Frontal cortex (tissue), 3 donors: ENCODE measurements at regions not wholly inside any gene's neighbourhood (a gene's known extent, or its start where the extent isn't known, plus 50 kb on each side); places are given as distances from the start of the nearest gene placed in this dataset.

ENCODE experiments used
- DNase-seq, 2 donors: peaks; one replicate each; pipeline ENCODE4 v3.0.0; 2012; ENCODE audit warnings: low spot score in 2 of 2
- FAIRE-seq: peaks from 2 replicates; lab custom pipeline; 2012; peaks lifted over from hg19 to GRCh38; lab: Jason Lieb, UNC
- donor health status: control.
- donor health status: control.
- donor health status: control.

DNA sequence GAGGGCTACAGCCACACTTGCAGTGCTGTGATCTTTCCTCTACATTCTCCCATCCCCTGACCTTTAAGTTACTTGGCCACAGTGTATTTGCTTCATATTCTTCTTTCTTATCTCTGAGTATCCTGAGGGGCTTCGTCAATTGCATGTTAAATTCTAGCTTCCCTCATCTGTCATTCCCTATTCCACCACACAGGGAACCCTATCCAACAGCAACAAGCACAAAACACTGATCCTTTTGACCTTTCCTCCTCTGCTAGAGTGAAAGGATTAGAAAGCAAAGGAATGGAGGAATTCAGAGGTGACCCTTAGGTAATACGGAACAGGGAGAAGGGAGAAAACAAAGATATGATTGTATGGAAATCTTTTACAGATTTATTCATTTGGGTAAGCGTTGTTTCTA lies 1061.7 kb upstream of the TENM4 start:
- no peak for DNase-seq
- no peak for FAIRE-seq

GRCh38 chr11:80495116-80495515 lies 1054.3 kb upstream of the TENM4 start:
- FAIRE-seq (no peak), DNase-seq (no peak)

DNA sequence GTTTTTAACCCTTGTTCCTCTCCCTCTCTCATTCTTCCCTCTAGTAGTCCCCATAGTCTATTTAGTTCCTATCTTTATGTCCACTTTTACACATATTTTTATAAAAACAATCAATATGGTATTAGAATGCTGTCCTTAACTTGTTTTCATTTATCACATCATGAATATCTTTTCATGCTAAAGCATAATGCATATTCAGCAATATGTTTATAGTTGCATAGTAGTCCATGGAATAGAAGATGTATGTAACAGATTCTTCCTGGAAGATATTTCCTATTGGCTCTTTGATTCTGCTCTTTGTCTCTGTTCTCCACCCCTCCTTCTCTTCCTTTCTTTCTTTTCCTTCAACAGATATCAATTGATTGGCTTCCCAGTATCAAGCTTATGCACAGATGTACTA lies 1047.1 kb upstream of the TENM4 start:
- DNase-seq (no peak), FAIRE-seq (no peak)

DNA sequence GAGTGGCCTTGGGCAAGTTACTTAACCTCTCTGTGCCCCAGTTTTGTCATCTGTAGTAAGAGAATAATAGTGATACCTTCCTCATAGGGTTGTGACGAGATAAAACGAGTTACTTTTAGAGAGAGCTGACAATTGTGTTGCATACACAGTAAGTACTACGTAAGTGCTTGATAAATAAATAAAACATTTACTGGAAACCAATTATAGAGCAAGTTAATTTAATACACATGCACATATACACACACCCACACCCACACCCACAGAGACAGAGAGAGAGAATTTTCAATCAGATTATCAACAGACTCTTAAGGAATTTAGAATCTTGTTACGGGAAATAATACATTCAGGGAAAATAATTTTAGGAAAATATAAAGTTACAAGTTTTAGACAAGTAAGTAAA lies 1045.8 kb upstream of the TENM4 start:
- DNase-seq (no peak), FAIRE-seq (no peak)

DNA sequence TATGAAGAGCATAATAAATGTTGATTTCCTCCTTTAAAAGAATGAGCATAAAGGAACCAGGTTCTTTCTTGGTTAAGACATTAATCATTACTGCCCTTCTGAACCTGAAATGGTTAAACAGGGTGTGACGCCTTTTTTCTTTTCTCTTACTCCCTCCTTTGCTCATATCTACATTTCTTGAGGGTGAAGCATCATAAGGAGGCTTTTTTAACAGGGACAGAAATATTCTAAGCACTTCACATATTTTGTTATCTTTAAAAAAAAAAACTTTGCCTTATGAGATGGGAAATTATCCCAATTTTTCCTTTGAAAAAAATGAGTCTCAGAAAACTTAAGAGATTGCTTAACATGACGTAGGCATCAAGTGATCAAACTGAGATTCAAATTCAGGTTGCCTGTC lies 1036.3 kb upstream of the TENM4 start:
- FAIRE-seq = no peak
- DNase-seq = no peak

DNA sequence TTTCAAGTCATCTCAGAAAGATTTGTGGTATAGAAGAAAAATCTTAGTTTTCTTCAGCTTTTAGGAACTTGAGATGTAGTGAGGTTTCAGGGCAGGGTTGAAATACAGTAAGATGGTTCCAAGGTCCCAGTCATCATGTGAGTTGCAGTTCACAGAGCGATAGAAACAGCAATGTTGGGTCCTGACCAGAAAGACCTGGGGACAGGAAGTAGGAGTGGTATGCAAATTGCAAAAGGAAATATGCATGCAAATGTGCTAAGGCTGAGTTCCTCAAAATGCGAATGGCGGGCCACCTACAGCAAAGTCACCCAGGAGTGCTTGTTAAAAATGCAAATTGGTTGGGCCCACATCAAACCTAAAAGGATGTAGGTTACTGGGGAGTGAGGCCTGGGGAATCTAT lies 1032.7 kb upstream of the TENM4 start:
- DNase-seq (no peak), FAIRE-seq (no peak)

DNA sequence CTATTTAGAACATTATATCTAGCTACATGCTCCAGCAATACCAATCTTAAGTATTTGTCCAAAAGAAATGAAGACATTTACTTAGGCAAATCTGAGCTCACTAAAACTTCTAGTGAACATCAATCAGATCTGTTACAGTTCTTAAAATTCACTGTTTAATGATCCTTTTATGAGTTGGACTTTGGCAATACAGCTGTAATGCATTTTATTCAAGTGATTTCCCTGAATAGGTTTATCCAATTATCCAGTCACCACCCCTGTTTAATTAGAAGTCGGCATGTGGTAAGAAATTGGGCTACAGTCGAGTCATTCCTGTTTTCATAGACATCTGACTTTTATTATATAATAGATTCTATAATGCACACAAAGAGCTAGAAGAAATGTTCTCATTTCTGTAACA lies 1029.0 kb upstream of the TENM4 start:
- DNase-seq (no peak), FAIRE-seq (no peak)

DNA sequence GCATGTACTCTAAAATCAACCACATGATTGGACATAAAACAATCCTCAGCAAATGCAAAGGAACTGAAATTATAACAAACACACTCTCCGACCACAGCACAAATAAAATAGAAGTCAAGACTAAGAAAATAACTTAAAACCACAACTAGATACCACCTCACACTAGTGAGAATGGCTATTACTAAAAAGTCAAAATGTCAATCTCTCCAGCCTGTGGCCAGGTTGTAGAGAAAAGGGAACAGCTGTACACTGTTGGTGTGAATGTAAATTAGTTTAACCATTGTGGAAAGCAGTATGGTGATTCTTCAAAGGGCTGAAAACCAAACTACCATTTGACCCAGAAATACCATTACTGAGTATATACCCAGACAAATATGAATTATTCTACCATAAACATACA lies 1025.7 kb upstream of the TENM4 start:
- no peak for DNase-seq
- no peak for FAIRE-seq

- FAIRE-seq = no peak
- no peak for DNase-seq
These were observed 1021.4 kb upstream of the TENM4 start for GRCh38 chr11:80462211-80462610.

- FAIRE-seq (no peak), DNase-seq (no peak)
These were observed 1017.5 kb upstream of the TENM4 start for GRCh38 chr11:80458376-80458775.

DNA sequence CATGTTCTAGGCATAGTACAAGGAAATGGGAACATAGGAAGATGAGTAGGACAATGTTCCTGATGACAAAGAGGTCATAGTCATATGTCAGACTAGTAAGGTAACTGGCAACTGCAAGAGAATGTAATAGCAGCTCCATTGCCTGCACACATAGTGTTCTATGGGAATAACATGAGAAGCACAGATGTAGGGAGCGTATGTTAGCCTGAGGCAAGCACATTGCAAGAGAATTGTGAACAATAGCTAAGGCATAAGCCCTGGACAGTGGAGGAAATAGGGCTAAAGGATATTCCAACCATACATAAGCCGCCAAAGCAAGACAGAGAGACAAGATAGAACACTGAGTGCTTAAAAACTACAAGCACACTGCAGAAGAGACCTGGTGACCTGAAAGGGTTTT lies 1017.0 kb upstream of the TENM4 start:
- DNase-seq (no peak), FAIRE-seq (no peak)

- no peak for FAIRE-seq
- DNase-seq = no peak
These were observed 1015.0 kb upstream of the TENM4 start for GRCh38 chr11:80455818-80456217.

DNA sequence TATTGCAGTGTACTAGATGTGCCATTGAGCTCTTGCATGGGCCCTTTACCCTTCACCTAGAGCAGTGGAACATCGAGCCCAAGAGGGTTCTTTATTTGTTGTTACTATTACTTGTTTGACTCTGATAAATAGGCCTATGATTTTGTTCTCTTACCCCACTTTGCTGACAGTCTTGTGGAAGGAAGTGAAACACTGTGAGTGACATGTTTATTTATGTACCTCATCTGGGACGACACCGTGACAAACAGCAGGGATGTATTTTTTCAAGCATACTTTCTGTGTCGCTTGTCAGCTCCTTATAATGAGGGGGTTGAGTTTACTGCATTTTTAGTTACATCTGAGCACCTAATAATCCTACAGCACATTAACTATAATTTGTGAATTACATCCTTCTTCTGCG lies 1010.3 kb upstream of the TENM4 start:
- DNase-seq = no peak
- FAIRE-seq = no peak

GRCh38 chr11:80448709-80449108 lies 1007.9 kb upstream of the TENM4 start:
- no peak for DNase-seq
- FAIRE-seq = no peak

DNA sequence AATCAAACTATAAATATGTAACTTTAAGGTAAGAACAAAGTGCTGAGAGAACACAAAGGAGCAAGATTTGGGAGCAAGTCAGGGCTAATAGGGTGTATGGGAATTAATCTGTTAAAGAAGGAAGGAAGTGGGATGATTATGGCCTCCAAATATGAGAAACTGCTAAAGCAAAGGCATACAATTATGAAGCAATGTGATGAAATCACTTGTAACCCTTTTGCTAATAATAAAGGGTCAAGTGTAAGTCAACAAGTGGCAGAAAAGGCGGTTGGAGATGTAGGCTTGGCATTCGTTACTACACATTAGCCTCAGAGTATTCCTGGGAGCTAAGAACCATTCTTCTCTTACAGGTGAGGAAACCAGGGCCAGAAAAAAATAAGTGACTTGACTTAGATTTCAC lies 1002.3 kb upstream of the TENM4 start:
- DNase-seq (no peak), FAIRE-seq (no peak)

DNA sequence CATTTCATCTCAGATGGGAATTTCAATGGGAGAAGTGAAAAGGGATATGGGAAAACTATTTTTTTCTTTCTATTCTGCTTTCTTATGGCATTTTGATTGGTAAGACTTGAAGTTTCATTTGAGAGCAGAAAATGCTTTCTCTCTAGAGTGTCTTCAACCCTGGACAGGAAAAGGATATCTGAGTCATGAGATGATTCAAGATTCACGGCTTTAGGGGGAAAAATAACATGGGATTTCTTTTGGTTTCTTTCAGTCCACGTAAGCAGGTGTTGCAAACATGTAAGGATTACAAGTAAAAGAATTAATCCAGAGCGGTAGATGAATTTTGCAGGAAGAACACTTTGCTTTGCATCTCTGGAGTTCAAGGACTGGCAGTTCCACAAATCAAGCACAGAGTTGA lies 1001.0 kb upstream of the TENM4 start:
- FAIRE-seq (no peak), DNase-seq (no peak)

DNA sequence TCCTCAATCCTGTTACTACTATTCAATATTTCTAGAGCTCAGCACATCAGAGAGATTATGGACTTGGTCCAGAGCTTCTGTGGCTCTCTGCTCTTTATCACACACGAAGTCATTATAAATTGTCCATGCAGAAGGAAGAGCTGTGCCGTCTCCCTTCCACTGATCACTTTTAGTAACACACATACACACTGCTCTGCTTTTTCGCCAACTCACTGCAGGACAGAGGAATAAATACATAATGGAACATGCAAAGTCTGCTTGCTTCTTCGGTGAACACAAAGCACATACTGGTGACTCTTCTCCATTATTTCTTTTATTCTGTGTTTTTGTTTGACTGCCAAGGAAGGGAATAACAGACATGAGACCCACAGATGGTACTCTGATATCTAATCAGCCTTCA lies 1000.0 kb upstream of the TENM4 start:
- DNase-seq (no peak), FAIRE-seq (no peak)

DNA sequence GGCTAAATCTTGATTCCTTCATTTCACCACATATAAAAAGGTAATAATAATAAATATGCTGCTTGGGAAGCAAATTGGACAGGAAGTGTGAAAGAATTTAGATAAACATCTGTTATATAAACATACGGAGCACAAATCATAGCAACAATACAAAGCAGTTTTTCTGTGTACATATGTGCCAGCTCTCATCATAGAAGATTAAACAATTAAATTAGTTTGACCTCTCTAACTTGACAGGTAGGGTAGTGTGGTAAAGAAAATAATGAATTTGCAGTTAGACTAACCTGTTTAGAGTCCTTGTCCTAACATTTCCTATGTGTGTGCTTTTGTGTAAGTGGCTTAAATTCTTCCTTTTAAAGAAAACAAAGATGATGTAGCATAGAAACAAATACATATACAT lies 995.7 kb upstream of the TENM4 start:
- DNase-seq (no peak), FAIRE-seq (no peak)

GRCh38 chr11:80435345-80435744 lies 994.5 kb upstream of the TENM4 start:
- FAIRE-seq (peak; percentile 49), DNase-seq (no peak)

GRCh38 chr11:80432057-80432456 lies 991.2 kb upstream of the TENM4 start:
- DNase-seq = no peak
- no peak for FAIRE-seq

DNA sequence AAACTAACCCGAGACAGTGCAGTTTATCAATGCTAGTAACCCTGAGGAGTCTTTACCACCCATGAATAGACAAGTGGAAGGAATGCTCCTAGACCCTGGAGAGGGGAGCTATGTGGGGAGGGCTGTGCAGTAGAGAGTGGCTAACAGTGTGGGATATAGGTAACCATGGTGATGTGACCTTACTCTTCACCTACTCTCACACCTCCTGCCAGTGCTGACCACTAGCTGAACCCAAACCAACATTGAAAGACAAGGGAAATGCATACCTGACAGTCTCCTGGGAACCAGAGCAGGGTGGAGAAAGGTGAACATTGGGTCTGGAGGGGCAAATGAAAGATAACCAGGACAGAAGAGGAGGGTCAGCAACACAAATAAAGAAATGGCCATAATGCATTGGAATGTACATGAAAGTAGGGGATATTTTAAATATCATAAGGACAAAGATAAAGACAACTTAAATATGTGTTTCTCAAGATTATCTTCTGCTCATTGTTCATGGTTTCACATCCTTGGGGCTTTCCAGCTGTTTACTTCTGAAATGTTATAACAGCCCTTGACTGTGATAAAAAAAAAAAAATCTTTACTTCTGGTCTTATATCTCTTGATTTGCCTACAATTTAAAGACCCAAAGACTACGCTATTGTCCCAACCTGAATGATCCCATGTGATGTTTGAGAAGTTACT lies 983.3 kb upstream of the TENM4 start:
- DNase-seq (no peak), FAIRE-seq (no peak)

DNA sequence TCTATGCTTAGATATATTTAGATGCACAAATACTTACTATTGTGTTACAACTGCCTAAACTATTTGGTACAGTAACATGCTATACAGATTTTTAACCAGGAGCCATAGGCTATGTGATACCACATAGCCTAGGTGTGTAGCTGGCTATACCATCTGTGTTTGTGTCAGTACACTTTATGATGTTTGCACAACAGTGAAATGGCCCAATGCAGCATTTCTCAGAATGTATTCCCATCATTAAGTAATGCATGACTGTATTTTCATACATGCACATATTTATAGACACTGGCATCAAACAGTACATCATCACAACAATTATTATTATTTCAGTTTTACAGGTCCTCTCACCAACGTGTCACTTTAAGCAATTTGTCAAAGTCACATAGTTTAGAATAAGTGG lies 979.5 kb upstream of the TENM4 start:
- FAIRE-seq = no peak

DNA sequence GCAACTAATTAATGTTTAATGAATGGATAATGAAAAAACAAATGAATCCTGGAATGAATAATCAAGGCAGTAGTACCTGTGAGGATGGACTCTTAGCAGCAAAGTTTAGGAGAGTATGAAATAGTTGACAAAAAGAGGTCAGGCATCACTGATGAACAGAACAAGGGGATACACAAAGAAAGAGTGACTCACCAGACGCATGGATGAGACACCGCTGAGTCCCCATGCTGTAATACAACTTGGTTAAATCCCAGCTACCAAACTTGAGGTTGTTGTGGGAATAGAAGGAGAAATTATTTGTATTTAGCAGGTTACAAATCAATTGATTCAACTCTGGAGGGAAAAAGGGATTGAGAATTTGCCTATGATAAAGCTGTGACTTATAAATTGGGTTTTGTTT lies 976.9 kb upstream of the TENM4 start:
- DNase-seq (no peak), FAIRE-seq (no peak)

More for the DNA sequence above, 979.5 kb upstream of the TENM4 start:
- DNase-seq = no peak
